ENCODE measurements at regions not wholly inside any gene's neighbourhood (a gene's known extent, or its start where the extent isn't known, plus 50 kb on each side); places are given as distances from the start of the nearest gene placed in this dataset.

GRCh38 chr4:160414496-160414895, 1311.6 kb downstream of the RAPGEF2 start:
- Histone ChIP-seq H3K27ac (ENCODE audit: extremely low read length, insufficient read depth, low read length) (no peak overlapping the region), H3K27me3 (ENCODE audit: control insufficient read depth in 1 of 2, insufficient read depth in 2 of 2, low read length in 2 of 2) (no peaks in the 10 kb centered on the region; a peak in 1 of 5 replicates), H3K9me3 (ENCODE audit: low read length) (no peaks in the 10 kb centered on the region), H3K4me3 (replicated peaks in 1 of 3; ENCODE audit: insufficient read depth in 1 of 3, low read depth in 2 of 3, low read length in 3 of 3) (no peak overlapping the region), H3K9ac (ENCODE audit: insufficient read depth, low read depth, low read length) (no peak overlapping the region), H3K4me1 (ENCODE audit: insufficient read depth, low read length) (no peaks in the 10 kb centered on the region), H4K20me1 (ENCODE audit: insufficient read depth, low read length) (no peaks in the 10 kb centered on the region), H3K36me3 (replicated peaks in 1 of 2; ENCODE audit: control insufficient read depth in 1 of 2, insufficient read depth in 2 of 2, low read length in 2 of 2) (no peaks in the 10 kb centered on the region), H3K4me2 (ENCODE audit: low read depth, low read length) (no peak overlapping the region), H3K79me2 (ENCODE audit: insufficient read depth, low read length) (no peaks in the 10 kb centered on the region), H2AFZ (ENCODE audit: low read length) (no peak overlapping the region)
- in situ Hi-C loops (cut with HindIII; ENCODE audit: extremely low pct_ligation_motif_present, low pct_unique_long_range_greater_than_20kb): no loop called here
- no TSS peak for BruUV-seq (replicated peaks)
- no peak for FAIRE-seq
- 31% methylated on average over 5 of the region's 5 CpGs for WGBS (ENCODE audit: low lambda C conversion rate)
- ATAC-seq: no peak
- POLR2A ChIA-PET: no interaction called here
- no peak for DNase-seq (ENCODE audit: low spot score)
- TF ChIP-seq DR1 (CRISPR knock-in tag; IDR thresholded peaks at IDR 0.05) (no peak), SMAD3 (CRISPR knock-in tag; IDR thresholded peaks at IDR 0.05) (no peak), HOXA3 (CRISPR knock-in tag; IDR thresholded peaks at IDR 0.05) (no peak)
- CTCF ChIA-PET (ENCODE audit: low intra/inter-chr PET ratio, low total read pairs): no interaction called here
- intact Hi-C loops (cut with micrococcal nuclease; ENCODE audit: unreplicated experiment): no loop called here

- no peaks in the 10 kb centered on the region for H4K20me1 ChIP-seq (ENCODE audit: insufficient read depth, low read length)
- no peaks in the 10 kb centered on the region for H3K9me3 ChIP-seq (ENCODE audit: low read length)
- POLR2A ChIA-PET: no interaction called here
- TF ChIP-seq KDM2A (CRISPR knock-in tag; IDR thresholded peaks at IDR 0.05; ENCODE audit: borderline replicate concordance, low read depth) (no peak), HNRNPLL (IDR thresholded peaks at IDR 0.05; ENCODE audit: low read depth, low read length, poor library complexity, severe bottlenecking) (no peak), ARID3A (IDR thresholded peaks at IDR 0.05; ENCODE audit: low read depth, low read length) (no peak), ZNF205 (CRISPR knock-in tag; IDR thresholded peaks at IDR 0.05) (no peak), XRCC5 (optimal IDR thresholded peaks at IDR 0.05; ENCODE audit: low read length) (no peak), ZSCAN30 (CRISPR knock-in tag; IDR thresholded peaks at IDR 0.05) (no peak), BORCS8-MEF2B (CRISPR knock-in tag; IDR thresholded peaks at IDR 0.05) (no peak), NFE2L2 (IDR thresholded peaks at IDR 0.05; ENCODE audit: low read length) (no peak), TRIM24 (CRISPR knock-in tag; IDR thresholded peaks at IDR 0.05) (no peak), JARID2 (CRISPR knock-in tag; IDR thresholded peaks at IDR 0.05; ENCODE audit: insufficient replicate concordance) (no peak), ZNF44 (CRISPR knock-in tag; IDR thresholded peaks at IDR 0.05) (no peak), ZNF562 (CRISPR knock-in tag; IDR thresholded peaks at IDR 0.05; ENCODE audit: borderline replicate concordance) (no peak), ZBTB38 (CRISPR knock-in tag; IDR thresholded peaks at IDR 0.05) (no peak), POLR2G (IDR thresholded peaks at IDR 0.05; ENCODE audit: low read depth, low read length) (no peak), GLMP (CRISPR knock-in tag; IDR thresholded peaks at IDR 0.05; ENCODE audit: borderline replicate concordance) (no peak)
- H2AFZ ChIP-seq (ENCODE audit: low read length): no peak overlapping the region
- H3K36me3 ChIP-seq (replicated peaks in 1 of 2; ENCODE audit: control insufficient read depth in 1 of 2, insufficient read depth in 2 of 2, low read length in 2 of 2): no peaks in the 10 kb centered on the region
- H3K4me3 ChIP-seq (replicated peaks in 1 of 3; ENCODE audit: insufficient read depth in 1 of 3, low read depth in 2 of 3, low read length in 3 of 3): no peak overlapping the region
- DNase-seq (ENCODE audit: low spot score) (no peak), FAIRE-seq (no peak), ATAC-seq (no peak)
- no peaks in the 10 kb centered on the region for H3K79me2 ChIP-seq (ENCODE audit: insufficient read depth, low read length)
- in situ Hi-C loops (cut with HindIII; ENCODE audit: extremely low pct_ligation_motif_present, low pct_unique_long_range_greater_than_20kb) (no loop called here), intact Hi-C loops (cut with micrococcal nuclease; ENCODE audit: unreplicated experiment) (no loop called here)
- H3K27me3 ChIP-seq (ENCODE audit: control insufficient read depth in 1 of 2, insufficient read depth in 2 of 2, low read length in 2 of 2): no peaks in the 10 kb centered on the region
- H3K4me1 ChIP-seq (ENCODE audit: insufficient read depth, low read length): no peaks in the 10 kb centered on the region
- CTCF ChIA-PET (ENCODE audit: low intra/inter-chr PET ratio, low total read pairs): no interaction called here
- H3K4me2 ChIP-seq (ENCODE audit: low read depth, low read length): no peak overlapping the region
- no peak overlapping the region for H3K9ac ChIP-seq (ENCODE audit: insufficient read depth, low read depth, low read length)
- no TSS peak for BruUV-seq (replicated peaks)
- no peak overlapping the region for H3K27ac ChIP-seq (ENCODE audit: extremely low read length, insufficient read depth, low read length)
- WGBS (ENCODE audit: low lambda C conversion rate): 19% methylated on average over 6 of the region's 6 CpGs
Measured at GRCh38 chr4:160423879-160424451, 1321.1 kb downstream of the RAPGEF2 start.
